RWPE2 (cell line): ENCODE measurements at regions not wholly inside any gene's neighbourhood (a gene's known extent, or its start where the extent isn't known, plus 50 kb on each side); places are given as distances from the start of the nearest gene placed in this dataset.
A peak's percentile ranks its signal among the peaks of the same experiment; 100 is the strongest.

ENCODE experiments used
- ATAC-seq: fragments of 200-7000 bp; cut with Tn5 transposase; 3 replicates; pipeline ENCODE4 v1.9.1; 2021; ENCODE audit warnings: low read depth
- DNase-seq: peaks from one replicate; pipeline ENCODE4 v3.0.0-alpha.2; 2020; ENCODE audit warnings: low spot score
- H3K27ac ChIP-seq: fragments of 450-650 bp; 2 replicates; pipeline ENCODE4 v1.5.1; 2017; ENCODE audit warnings: mild to moderate bottlenecking; ENCODE audit not compliant: poor library complexity, severe bottlenecking
- H3K27me3 ChIP-seq: fragments of 250-450 bp; sonication (Bioruptor Pico); 2 replicates; pipeline ENCODE4 v1.5.1; 2021; ENCODE audit warnings: mild to moderate bottlenecking, moderate library complexity; ENCODE audit not compliant: insufficient read depth, poor library complexity, severe bottlenecking
- H3K36me3 ChIP-seq: fragments of 250-450 bp; sonication (Bioruptor Pico); 2 replicates; pipeline ENCODE4 v1.5.1; 2020; ENCODE audit warnings: low read depth, mild to moderate bottlenecking, moderate library complexity
- H3K4me1 ChIP-seq: fragments of 250-450 bp; sonication (Bioruptor Pico); 2 replicates; pipeline ENCODE4 v1.5.1; 2021; ENCODE audit warnings: mild to moderate bottlenecking, moderate library complexity; ENCODE audit not compliant: insufficient read depth, poor library complexity, severe bottlenecking
- H3K4me3 ChIP-seq: fragments of 250-450 bp; sonication (Bioruptor Pico); 2 replicates; pipeline ENCODE4 v1.5.1; 2021; ENCODE audit warnings: mild to moderate bottlenecking, moderate library complexity; ENCODE audit not compliant: severe bottlenecking
- H3K9me3 ChIP-seq: fragments of 250-450 bp; sonication (Bioruptor Pico); 2 replicates; pipeline ENCODE4 v1.5.1; 2021; ENCODE audit warnings: mild to moderate bottlenecking, moderate library complexity; ENCODE audit not compliant: severe bottlenecking
- CTCF ChIP-seq: fragments of 450-650 bp; IDR thresholded peaks from one replicate; pipeline ENCODE4 v1.5.1; 2017; ENCODE audit warnings: mild to moderate bottlenecking, moderate library complexity; ENCODE audit not compliant: poor library complexity, severe bottlenecking

GRCh38 chr13:61286148-61286745 is 129.4 kb downstream of the PCDH20 start:
- Histone ChIP-seq H3K36me3 (no peaks in the 10 kb centered on the region), H3K4me3 (no peak overlapping the region), H3K27ac (no peak overlapping the region), H3K27me3 (no peaks in the 10 kb centered on the region), H3K9me3 (no peaks in the 10 kb centered on the region), H3K4me1 (no peaks in the 10 kb centered on the region)
- peak; percentile 60; the same call in 2 of the 3 replicates for ATAC-seq
- TF ChIP-seq CTCF = peak; percentile 58
- no peak for DNase-seq

- H3K27me3 ChIP-seq = no peaks in the 10 kb centered on the region
- H3K36me3 ChIP-seq = no peaks in the 10 kb centered on the region
- no peak overlapping the region for H3K4me3 ChIP-seq
- no peak for TF ChIP-seq CTCF
- ATAC-seq (no peak), DNase-seq (no peak)
- H3K4me1 ChIP-seq = no peaks in the 10 kb centered on the region
- H3K27ac ChIP-seq = no peak overlapping the region
- no peaks in the 10 kb centered on the region for H3K9me3 ChIP-seq
Measured at GRCh38 chr13:61277586-61278276, 137.9 kb downstream of the PCDH20 start.

DNA sequence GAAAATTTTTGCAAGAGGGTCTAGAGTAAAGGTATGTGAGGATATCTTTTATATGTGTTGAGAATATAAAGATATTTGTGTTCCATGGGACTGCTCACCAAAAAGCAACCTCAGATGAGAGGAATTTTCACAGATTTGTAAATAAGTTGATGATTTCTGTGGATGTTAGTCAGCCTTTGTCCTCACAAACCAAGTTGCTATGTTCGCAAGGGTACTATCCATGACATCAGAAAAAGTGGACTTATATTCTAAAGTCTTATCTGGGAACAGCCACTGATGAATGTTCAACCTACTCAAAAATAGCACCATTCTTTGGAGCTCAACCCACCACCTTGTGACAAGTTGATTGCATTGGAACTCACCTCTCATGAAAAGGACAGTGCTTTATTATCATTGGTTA is 138.6 kb downstream of the PCDH20 start:
- DNase-seq (no peak), ATAC-seq (no peak)
- Histone ChIP-seq H3K4me3 (no peak overlapping the region), H3K9me3 (no peaks in the 10 kb centered on the region), H3K4me1 (no peaks in the 10 kb centered on the region), H3K36me3 (no peaks in the 10 kb centered on the region), H3K27me3 (no peaks in the 10 kb centered on the region), H3K27ac (no peak overlapping the region)
- no peak for TF ChIP-seq CTCF

DNA sequence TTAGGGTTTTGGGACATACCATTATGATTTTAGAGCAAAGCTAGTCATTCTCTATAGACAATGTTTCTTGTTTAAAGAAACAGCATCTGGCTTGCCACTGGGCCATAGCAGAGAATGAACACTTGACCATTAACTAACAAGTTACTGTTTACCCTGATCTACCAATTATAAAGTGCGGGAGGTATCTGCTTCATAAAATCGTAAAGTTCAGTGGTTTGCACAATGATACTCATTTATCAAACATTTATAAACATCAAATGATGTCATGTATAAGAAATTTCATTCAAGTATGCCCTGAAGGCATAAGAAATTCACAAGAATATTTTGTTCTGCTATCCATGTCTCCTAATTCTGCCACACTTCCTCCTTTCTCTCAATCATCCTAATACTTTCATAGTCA is 139.2 kb downstream of the PCDH20 start:
- no peak for TF ChIP-seq CTCF
- no peak for ATAC-seq
- Histone ChIP-seq H3K4me3 (no peak overlapping the region), H3K4me1 (no peaks in the 10 kb centered on the region), H3K9me3 (no peaks in the 10 kb centered on the region), H3K27ac (no peak overlapping the region), H3K36me3 (no peaks in the 10 kb centered on the region), H3K27me3 (no peaks in the 10 kb centered on the region)
- no peak for DNase-seq

DNA sequence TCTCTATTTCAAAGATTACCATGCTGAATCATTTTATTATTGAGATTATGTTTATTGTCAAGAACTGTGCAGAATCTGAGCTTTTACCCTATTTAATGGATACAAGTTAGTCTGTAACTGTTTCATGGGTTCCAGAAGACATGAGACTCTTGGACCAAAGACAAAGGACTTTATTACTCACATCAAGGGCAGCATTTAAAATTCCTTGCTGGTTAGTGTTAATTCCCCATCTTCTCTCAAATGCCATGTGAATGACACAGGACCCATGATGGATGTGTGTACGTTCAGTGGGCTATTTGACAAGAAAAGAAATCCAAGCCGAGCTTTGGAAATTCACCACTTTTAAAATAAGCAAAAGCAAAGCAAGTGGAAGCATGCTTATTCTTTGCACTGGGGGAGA is 139.9 kb downstream of the PCDH20 start:
- Histone ChIP-seq H3K4me3 (no peak overlapping the region), H3K27me3 (no peaks in the 10 kb centered on the region)

More for the DNA sequence above, 139.9 kb downstream of the PCDH20 start:
- DNase-seq = no peak
- ATAC-seq = no peak
- no peak for TF ChIP-seq CTCF
- no peaks in the 10 kb centered on the region for H3K4me1 ChIP-seq
- H3K9me3 ChIP-seq = no peaks in the 10 kb centered on the region
- no peak overlapping the region for H3K27ac ChIP-seq
- no peaks in the 10 kb centered on the region for H3K36me3 ChIP-seq
